PC-9 (cell line): ENCODE measurements at regions not wholly inside any gene's neighbourhood (a gene's known extent, or its start where the extent isn't known, plus 50 kb on each side); places are given as distances from the start of the nearest gene placed in this dataset.
"Not testable (repeated sequence)": the region's sequence is repeated elsewhere in the genome, so short reads cannot be mapped to it uniquely, and the experiment has no call there.

ENCODE experiments used
- BruUV-seq: library from RNA; stranded (reverse); fragments of 400-500 nt; replicated peaks from 2 replicates; lab custom pipeline; 2021; lab: Mats Ljungman, UMichigan
- CTCF ChIA-PET: fragments of 300-600 bp; sonication (Branson Sonifier 250); formaldehyde crosslinking; loops from one replicate; lab custom pipeline; 2022; ENCODE audit warnings: antibody characterized with exemption; lab: Charles Lee
- POLR2A ChIA-PET: fragments of 300-600 bp; sonication (Branson Sonifier 250); formaldehyde crosslinking; loops from one replicate; lab custom pipeline; 2022; ENCODE audit warnings: antibody characterized with exemption; ENCODE audit not compliant: unreplicated experiment; lab: Charles Lee
- DNase-seq, 2 experiments: peaks; one replicate each; pipeline versions ENCODE4 v3.0.0 to v3.0.0-alpha.2; 2015 to 2022; ENCODE audit warnings: mixed read lengths in 1 of 2
- H2AFZ ChIP-seq: fragments of 200-600 bp; sonication (generic); 2 replicates; pipeline ENCODE4 v1.8.1; 2017; ENCODE audit warnings: antibody characterized with exemption
- H3F3A ChIP-seq: fragments of 200-600 bp; sonication (generic); 2 replicates; pipeline ENCODE4 v1.8.1; 2017; ENCODE audit warnings: antibody characterized with exemption, mild to moderate bottlenecking, low read depth; ENCODE audit not compliant: insufficient read depth
- H3K27ac ChIP-seq: fragments of 200-600 bp; sonication (generic); 2 replicates; pipeline ENCODE4 v1.6.1; 2016; ENCODE audit warnings: mixed run types
- H3K27me3 ChIP-seq: fragments of 200-600 bp; sonication (generic); 2 replicates; pipeline ENCODE4 v1.6.1; 2016; ENCODE audit warnings: low read depth, mixed run types; ENCODE audit not compliant: insufficient read depth
- H3K36me3 ChIP-seq: fragments of 200-600 bp; sonication (generic); 2 replicates; pipeline ENCODE4 v1.6.1; 2016; ENCODE audit warnings: low read depth, mixed run types
- H3K4me1 ChIP-seq: fragments of 200-600 bp; sonication (generic); replicated peaks from 2 replicates; pipeline ENCODE4 v1.6.1; 2016; ENCODE audit warnings: mixed run types; ENCODE audit not compliant: insufficient read depth
- H3K4me2 ChIP-seq: fragments of 200-600 bp; sonication (generic); 2 replicates; pipeline ENCODE4 v1.6.1; 2017; ENCODE audit warnings: mixed run types
- H3K4me3 ChIP-seq: fragments of 200-600 bp; sonication (generic); 2 replicates; pipeline ENCODE4 v1.6.1; 2016; ENCODE audit warnings: mixed run types
- H3K79me2 ChIP-seq: fragments of 200-600 bp; sonication (generic); 2 replicates; pipeline ENCODE4 v1.6.1; 2017; ENCODE audit warnings: low read depth, mixed run types
- H3K9me2 ChIP-seq: fragments of 200-600 bp; sonication (generic); 2 replicates; pipeline ENCODE4 v1.8.1; 2017; ENCODE audit warnings: mild to moderate bottlenecking; ENCODE audit not compliant: insufficient read depth
- H3K9me3 ChIP-seq: fragments of 200-600 bp; sonication (generic); 2 replicates; pipeline ENCODE4 v1.8.1; 2016; ENCODE audit warnings: low read depth; ENCODE audit not compliant: insufficient read depth
- H4K20me1 ChIP-seq: fragments of 200-600 bp; sonication (generic); 2 replicates; pipeline ENCODE4 v1.8.1; 2017; ENCODE audit not compliant: insufficient read depth
- EZH2 ChIP-seq: fragments of 200-600 bp; sonication (generic); IDR thresholded peaks from 2 replicates; pipeline ENCODE4 v1.8.0; 2017; ENCODE audit warnings: antibody characterized with exemption, low read depth
- intact Hi-C: fragments of 100-400 bp; cut with micrococcal nuclease; formaldehyde crosslinking; loops from one replicate; pipeline ENCODE4 v1.10.0; 2022; ENCODE audit not compliant: unreplicated experiment
- TF ChIP-seq, protein P1 (sequence below): fragments of 200-600 bp; sonication (generic); conservative IDR thresholded peaks from 2 replicates; pipeline ENCODE4 v1.6.1; 2017; ENCODE audit warnings: mixed run types, antibody characterized with exemption, mild to moderate bottlenecking, moderate library complexity

DNA sequence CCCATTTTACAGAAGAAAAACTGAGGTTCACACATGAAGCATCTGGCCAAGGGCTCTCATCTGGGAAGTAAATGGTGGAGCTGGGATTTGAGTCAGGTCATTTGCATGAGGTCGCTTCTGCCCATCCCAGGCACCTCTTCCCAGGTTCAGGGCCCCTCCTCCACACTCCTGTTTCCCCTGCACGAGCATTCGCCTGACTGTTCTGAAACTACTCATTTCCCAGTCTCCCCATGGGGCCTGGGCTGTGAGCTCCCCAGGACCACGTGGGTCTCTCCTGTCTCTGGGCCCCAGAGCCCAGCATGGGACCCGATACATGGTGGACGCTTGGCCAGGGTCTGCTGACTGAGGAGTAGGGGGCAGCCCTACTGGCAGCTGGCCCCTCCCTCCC lies 360.8 kb downstream of the MATN1 start:
- H3K36me3 ChIP-seq: no peaks in the 10 kb centered on the region
- no peaks in the 10 kb centered on the region for H3F3A ChIP-seq
- no peak overlapping the region for H3K4me2 ChIP-seq
- no peaks in the 10 kb centered on the region for H3K4me1 ChIP-seq
- H3K9me3 ChIP-seq: no peaks in the 10 kb centered on the region
- no peaks in the 10 kb centered on the region for H3K79me2 ChIP-seq
- intact Hi-C loops: no loop called here
- DNase-seq: no peak
- no peak overlapping the region for H3K4me3 ChIP-seq
- no peak overlapping the region for H3K27ac ChIP-seq
- CTCF ChIA-PET: no interaction called here
- POLR2A ChIA-PET: no interaction called here
- TF ChIP-seq EZH2: no peak
- TF ChIP-seq, protein P1, sequence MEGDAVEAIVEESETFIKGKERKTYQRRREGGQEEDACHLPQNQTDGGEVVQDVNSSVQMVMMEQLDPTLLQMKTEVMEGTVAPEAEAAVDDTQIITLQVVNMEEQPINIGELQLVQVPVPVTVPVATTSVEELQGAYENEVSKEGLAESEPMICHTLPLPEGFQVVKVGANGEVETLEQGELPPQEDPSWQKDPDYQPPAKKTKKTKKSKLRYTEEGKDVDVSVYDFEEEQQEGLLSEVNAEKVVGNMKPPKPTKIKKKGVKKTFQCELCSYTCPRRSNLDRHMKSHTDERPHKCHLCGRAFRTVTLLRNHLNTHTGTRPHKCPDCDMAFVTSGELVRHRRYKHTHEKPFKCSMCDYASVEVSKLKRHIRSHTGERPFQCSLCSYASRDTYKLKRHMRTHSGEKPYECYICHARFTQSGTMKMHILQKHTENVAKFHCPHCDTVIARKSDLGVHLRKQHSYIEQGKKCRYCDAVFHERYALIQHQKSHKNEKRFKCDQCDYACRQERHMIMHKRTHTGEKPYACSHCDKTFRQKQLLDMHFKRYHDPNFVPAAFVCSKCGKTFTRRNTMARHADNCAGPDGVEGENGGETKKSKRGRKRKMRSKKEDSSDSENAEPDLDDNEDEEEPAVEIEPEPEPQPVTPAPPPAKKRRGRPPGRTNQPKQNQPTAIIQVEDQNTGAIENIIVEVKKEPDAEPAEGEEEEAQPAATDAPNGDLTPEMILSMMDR: no peak
- no peaks in the 10 kb centered on the region for H3K27me3 ChIP-seq
- H2AFZ ChIP-seq: no peak overlapping the region
- H4K20me1 ChIP-seq: no peaks in the 10 kb centered on the region
- BruUV-seq: no TSS peak
- no peaks in the 10 kb centered on the region for H3K9me2 ChIP-seq

DNA sequence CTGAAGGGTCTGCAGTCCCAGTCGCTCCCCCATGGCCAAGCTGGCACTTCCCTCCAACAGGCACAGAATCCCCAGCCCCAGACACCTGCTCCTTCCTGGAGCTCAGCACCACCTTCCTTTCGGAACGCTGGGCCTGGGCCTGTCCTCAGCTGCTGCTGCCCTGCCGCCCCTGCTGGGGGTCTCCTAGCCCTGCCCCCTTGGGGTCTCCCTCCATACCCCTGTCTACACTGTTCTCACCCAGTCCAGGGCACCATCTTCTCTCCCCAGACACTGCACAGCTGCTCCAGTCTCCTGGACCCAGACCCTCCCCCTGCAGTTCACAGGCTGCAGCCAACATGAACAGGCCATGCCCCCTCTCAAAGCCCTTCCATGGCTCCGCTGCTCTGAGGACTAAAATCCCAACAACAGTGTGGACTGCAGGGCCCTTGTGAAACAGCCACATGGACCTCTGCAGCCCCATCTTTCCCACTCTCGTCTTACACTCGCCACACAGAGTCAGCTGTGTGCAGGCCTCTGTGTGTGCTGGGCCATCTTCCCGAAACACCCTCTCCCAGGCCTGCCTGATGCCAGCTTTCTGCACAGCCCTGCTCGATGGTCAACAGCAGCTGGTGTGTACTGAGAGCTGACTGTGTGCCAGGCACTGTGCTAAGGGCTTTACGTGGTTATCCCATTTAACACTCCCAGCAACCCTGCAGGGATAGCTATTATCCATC lies 361.3 kb downstream of the MATN1 start:
- DNase-seq, intact Hi-C loops, CTCF ChIA-PET, H2AFZ ChIP-seq, H3K27ac ChIP-seq, H3K4me3 ChIP-seq, H3K9me3 ChIP-seq, H3K4me2 ChIP-seq, POLR2A ChIA-PET, H4K20me1 ChIP-seq, H3K9me2 ChIP-seq, BruUV-seq, H3K79me2 ChIP-seq, H3K4me1 ChIP-seq, H3K27me3 ChIP-seq, H3F3A ChIP-seq, H3K36me3 ChIP-seq: not testable (repeated sequence)

DNA sequence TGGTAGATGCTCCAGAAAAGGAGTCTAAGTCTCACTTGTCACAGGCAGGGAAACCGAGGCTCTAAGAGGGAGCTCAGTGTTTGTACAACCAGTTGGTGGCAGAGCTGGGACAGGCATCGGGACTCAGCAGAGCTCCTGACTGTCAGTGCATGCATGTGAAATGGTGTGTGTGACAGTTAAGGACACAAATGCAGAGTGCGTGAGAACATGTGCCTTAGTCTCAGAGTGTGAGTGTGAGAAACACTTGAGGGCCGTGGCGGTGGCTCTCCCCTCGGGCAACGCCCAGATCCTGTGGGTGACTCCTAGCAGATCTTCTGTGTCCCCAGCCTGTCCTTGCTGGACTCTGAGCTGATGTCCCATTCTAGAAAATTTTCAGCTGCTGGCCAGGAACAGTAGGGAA lies 362.6 kb downstream of the MATN1 start:
- CTCF ChIA-PET: no interaction called here
- POLR2A ChIA-PET: no interaction called here

More for the DNA sequence above, 362.6 kb downstream of the MATN1 start:
- Histone ChIP-seq H3K9me2 (no peaks in the 10 kb centered on the region), H3F3A (no peaks in the 10 kb centered on the region), H3K9me3 (no peaks in the 10 kb centered on the region), H2AFZ (no peak overlapping the region), H3K36me3 (no peaks in the 10 kb centered on the region), H3K4me2 (no peak overlapping the region), H3K79me2 (no peaks in the 10 kb centered on the region), H3K27ac (no peak overlapping the region), H3K4me1 (no peaks in the 10 kb centered on the region), H3K27me3 (no peaks in the 10 kb centered on the region), H4K20me1 (no peaks in the 10 kb centered on the region), H3K4me3 (no peak overlapping the region)
- BruUV-seq: no TSS peak
- TF ChIP-seq EZH2: no peak
- TF ChIP-seq, protein P1: no peak
- intact Hi-C loops: no loop called here
- DNase-seq: no peak
